Loucy (cell line): ENCODE measurements at regions not wholly inside any gene's neighbourhood (a gene's known extent, or its start where the extent isn't known, plus 50 kb on each side); places are given as distances from the start of the nearest gene placed in this dataset.

ENCODE experiments used
- EZH2phosphoT487 ChIP-seq: fragments of 200-600 bp; IDR thresholded peaks from 2 replicates; pipeline ENCODE4 v1.6.1; 2018; ENCODE audit warnings: antibody characterized with exemption, mild to moderate bottlenecking, moderate library complexity, borderline replicate concordance
- TF ChIP-seq, protein P1 (sequence below): fragments of 200-600 bp; sonication (generic); conservative IDR thresholded peaks from 2 replicates; pipeline ENCODE4 v1.5.1; 2014; ENCODE audit warnings: mild to moderate bottlenecking, antibody characterized with exemption, low read length

GRCh38 chr12:127262615-127263014, 1004.4 kb upstream of the TMEM132C start:
- TF ChIP-seq, protein P1, sequence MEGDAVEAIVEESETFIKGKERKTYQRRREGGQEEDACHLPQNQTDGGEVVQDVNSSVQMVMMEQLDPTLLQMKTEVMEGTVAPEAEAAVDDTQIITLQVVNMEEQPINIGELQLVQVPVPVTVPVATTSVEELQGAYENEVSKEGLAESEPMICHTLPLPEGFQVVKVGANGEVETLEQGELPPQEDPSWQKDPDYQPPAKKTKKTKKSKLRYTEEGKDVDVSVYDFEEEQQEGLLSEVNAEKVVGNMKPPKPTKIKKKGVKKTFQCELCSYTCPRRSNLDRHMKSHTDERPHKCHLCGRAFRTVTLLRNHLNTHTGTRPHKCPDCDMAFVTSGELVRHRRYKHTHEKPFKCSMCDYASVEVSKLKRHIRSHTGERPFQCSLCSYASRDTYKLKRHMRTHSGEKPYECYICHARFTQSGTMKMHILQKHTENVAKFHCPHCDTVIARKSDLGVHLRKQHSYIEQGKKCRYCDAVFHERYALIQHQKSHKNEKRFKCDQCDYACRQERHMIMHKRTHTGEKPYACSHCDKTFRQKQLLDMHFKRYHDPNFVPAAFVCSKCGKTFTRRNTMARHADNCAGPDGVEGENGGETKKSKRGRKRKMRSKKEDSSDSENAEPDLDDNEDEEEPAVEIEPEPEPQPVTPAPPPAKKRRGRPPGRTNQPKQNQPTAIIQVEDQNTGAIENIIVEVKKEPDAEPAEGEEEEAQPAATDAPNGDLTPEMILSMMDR: no peak
- TF ChIP-seq EZH2phosphoT487: no peak
